Skeletal muscle cell (primary cell): ENCODE measurements at regions not wholly inside any gene's neighbourhood (a gene's known extent, or its start where the extent isn't known, plus 50 kb on each side); places are given as distances from the start of the nearest gene placed in this dataset.
"Not testable (repeated sequence)": the region's sequence is repeated elsewhere in the genome, so short reads cannot be mapped to it uniquely, and the experiment has no call there.

Source experiments
- DNase-seq: peaks from one replicate; pipeline ENCODE4 v3.0.0-alpha.2; 2010; ENCODE audit warnings: low read depth
- H3K4me3 ChIP-seq: 2 replicates; pipeline ENCODE4 v1.5.1; 2011; ENCODE audit warnings: low read depth, mild to moderate bottlenecking, control low read depth, low read length, moderate library complexity

DNA sequence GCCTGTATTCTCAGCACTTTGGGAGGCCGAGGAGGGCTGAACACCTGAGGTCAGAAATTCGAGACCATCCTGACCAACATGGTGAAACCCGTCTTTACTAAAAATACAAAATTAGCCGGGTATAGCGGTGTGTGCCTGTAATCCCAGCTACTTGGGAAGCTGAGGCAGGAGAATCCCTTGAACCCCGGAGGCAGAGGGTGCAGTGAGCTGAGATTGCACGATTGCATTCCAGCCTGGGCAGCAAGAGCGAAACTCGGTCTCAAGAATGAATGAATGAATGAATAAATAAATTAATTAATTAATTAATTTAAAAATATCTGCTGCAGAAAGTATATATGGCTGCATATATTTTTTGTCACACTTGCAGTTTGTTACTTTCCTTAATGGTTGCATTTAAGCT is 781.8 kb downstream of the DNAJB9 start:
- DNase-seq, result no peak
- no peak overlapping the region for H3K4me3 ChIP-seq

DNA sequence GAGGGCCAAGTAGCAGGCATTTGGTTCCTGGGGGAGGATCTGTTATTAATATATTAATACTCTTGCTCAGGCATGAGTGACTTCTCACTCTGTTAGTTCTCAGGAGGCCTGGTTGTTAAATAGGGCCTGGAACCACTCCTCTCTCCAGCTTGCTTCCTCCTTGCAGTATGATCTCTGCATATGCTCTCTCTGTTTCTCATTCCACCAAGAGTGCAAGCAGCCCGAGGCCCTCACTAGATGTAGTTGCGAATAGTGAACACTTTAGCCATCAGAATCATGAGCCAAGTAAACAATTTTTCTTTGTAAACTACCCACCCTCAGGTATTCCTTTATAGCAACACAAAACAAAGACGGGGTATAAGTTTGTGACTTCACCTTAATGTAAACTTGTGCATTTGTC is 784.3 kb downstream of the DNAJB9 start:
- no peak overlapping the region for H3K4me3 ChIP-seq
- no peak for DNase-seq

GRCh38 chr7:109354552-109354951 is 784.9 kb downstream of the DNAJB9 start:
- DNase-seq, result no peak
- H3K4me3 ChIP-seq, result no peak overlapping the region

- no peak for DNase-seq
- no peak overlapping the region for H3K4me3 ChIP-seq
Measured at GRCh38 chr7:109375823-109376222, 806.1 kb downstream of the DNAJB9 start.

DNA sequence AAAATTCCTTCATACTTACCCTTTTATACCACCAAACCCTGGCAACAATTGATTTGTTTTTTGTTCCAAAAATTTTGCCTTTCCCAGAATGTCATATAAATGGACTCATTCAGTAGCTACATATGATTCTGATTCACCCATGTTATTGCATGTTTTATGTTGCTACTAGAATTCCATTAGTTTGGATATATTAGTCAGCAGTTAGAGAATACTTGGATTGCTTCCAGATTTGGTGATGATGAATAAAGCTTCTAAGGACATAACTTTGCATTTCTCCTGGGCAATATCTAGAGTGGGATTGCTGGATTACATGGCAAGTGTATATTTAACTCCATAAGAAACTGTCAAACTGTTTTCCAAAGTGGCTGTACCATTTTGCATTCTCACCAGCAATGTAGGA is 806.9 kb downstream of the DNAJB9 start:
- no peak overlapping the region for H3K4me3 ChIP-seq
- DNase-seq, result no peak

- no peak overlapping the region for H3K4me3 ChIP-seq
- DNase-seq, result no peak
Measured at GRCh38 chr7:109377076-109377884, 807.6 kb downstream of the DNAJB9 start.

DNA sequence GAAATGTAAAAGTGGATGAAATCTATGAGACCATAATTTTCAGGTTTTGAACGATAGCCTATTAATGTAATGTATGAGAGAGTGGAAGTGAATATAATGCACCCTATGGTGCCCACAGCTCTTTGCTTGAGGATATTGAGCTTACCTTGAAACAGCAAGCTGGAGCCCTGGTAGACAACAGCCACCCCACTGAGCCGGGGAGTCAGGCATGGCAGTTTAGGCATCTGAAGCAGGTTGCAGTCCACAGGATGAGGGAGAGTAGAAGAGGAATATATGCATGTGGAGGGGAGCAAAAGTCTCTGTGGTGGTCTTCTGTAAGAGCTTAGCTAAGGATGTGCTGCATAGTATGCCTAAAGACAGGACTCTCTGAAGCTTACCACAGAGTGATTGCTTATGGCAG is 817.3 kb downstream of the DNAJB9 start:
- no peak for DNase-seq
- no peak overlapping the region for H3K4me3 ChIP-seq

GRCh38 chr7:109387530-109387929 is 817.9 kb downstream of the DNAJB9 start:
- no peak overlapping the region for H3K4me3 ChIP-seq
- no peak for DNase-seq

DNA sequence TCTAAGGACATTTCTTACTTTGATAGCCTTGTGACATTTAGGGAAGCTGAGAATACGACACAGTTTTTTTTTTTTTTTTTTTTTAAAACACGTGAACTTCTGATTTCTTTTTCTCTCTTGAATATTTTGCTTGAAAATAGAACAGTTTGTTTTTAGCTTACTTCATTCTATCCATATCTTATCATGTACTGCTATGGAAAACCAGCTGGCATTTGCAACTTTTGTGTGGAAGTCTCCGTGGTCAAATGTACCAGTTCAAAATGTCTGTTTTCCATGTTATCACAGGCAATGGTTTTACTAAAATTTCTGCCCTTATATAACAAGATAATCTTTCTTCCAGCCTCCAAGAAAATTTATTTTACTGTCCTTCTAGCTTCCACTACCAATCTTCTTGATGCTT is 821.6 kb downstream of the DNAJB9 start:
- no peak for DNase-seq
- H3K4me3 ChIP-seq, result no peak overlapping the region

- no peak for DNase-seq
- H3K4me3 ChIP-seq, result no peak overlapping the region
Measured at GRCh38 chr7:109402107-109402506, 832.4 kb downstream of the DNAJB9 start.

DNA sequence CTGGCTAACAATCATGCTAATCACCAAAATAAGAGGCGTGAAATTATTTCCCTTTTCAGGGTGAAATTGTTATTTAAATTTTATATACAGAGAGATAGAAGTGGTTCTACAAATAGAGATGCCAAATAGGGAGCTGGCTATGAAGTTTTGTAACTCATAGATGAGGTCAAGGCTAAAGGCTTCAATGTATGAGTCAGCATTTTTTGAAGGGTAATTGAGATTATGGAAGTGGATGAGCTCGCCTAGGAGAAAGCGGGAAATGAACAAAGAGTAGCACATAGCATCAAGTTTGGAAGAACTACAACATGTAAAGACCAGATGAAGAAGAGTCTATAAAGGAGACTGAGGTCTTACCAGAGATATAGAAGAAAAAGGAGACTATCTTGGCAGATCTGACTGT is 838.1 kb downstream of the DNAJB9 start:
- no peak for DNase-seq
- H3K4me3 ChIP-seq, result no peak overlapping the region

GRCh38 chr7:109437957-109438356 is 868.3 kb downstream of the DNAJB9 start:
- DNase-seq, result no peak
- H3K4me3 ChIP-seq, result no peak overlapping the region

- H3K4me3 ChIP-seq, result no peak overlapping the region
- no peak for DNase-seq
Measured at GRCh38 chr7:109449760-109450159, 880.1 kb downstream of the DNAJB9 start.

GRCh38 chr7:109456116-109456515 is 886.4 kb downstream of the DNAJB9 start:
- DNase-seq, result no peak
- no peak overlapping the region for H3K4me3 ChIP-seq

DNA sequence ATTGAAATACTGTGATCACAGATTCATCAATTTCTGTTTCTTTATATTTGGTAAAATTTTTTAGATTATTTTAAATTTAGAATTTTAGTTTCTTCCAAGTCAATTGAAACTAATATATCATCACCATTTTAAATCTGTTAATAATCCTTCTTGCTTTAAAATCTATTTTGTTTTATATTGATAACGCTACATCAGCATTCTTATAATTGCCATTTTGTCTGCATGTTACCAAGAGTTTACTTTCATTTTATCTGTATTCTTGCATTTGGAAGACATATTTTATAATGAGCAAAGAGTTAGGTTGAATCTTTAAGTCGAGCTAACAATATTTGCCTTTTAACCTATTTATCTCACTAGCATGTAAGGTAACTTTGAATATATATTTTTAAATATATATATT is 890.6 kb downstream of the DNAJB9 start:
- H3K4me3 ChIP-seq, result no peak overlapping the region
- DNase-seq, result no peak

DNA sequence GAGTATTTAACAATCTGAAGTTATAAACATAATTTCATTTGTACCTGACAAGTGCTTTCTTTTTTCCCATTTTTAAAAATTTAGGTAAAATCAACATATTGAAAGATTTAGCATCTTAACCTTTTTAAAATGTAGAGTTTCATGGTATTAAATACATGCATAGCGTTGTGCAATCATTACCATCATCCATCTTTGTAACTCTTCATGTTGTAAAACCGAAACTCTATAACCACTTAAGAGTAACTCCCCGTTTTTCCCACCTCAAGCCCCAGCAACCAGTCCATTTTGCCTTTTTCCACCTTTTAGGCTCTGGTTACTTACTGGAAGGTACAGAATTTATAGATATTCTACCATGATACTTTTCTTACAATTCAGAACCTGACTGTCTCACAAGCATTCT is 892.5 kb downstream of the DNAJB9 start:
- no peak for DNase-seq
- no peak overlapping the region for H3K4me3 ChIP-seq

GRCh38 chr7:109467729-109468128 is 898.1 kb downstream of the DNAJB9 start:
- DNase-seq, H3K4me3 ChIP-seq: not testable (repeated sequence)

DNA sequence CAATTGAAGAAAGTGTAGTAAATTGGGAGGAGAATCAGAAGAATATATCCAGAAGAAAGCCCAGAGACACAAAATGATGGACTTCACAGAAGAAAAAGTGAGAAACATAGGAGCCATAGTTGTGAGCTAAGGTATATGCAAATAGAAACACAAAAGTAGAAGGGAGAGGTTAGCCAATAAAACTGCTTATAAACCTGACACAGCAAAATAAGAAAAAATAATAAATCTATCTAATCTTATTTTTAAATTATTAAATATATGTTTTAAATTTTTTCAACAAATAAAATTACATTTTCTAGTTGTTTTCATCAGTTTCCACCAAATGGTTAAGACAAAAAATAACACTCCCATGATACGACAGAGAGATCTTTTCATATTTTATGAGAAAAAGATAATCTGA is 903.5 kb downstream of the DNAJB9 start:
- DNase-seq, result no peak
- no peak overlapping the region for H3K4me3 ChIP-seq

GRCh38 chr7:109476409-109476808 is 906.7 kb downstream of the DNAJB9 start:
- no peak overlapping the region for H3K4me3 ChIP-seq
- DNase-seq, result no peak

DNA sequence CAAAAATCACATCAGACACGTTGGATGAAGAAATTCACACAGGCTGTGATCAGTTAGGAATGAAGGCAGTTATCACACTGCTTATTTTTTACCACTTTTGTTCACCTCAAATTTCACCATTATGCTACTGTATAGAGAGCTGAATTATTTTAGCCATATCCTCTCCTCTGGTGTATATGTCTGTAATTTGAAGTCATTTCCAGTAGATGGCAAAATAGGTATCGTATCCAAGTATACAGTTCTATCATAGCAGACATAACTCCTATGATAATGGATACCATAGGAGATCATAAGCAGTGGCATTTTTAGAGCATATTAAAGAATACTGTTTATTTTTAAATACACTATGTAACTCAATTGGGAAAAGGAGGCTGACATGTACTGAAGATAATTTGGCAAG is 909.7 kb downstream of the DNAJB9 start:
- no peak for DNase-seq
- H3K4me3 ChIP-seq, result no peak overlapping the region

- H3K4me3 ChIP-seq, DNase-seq: not testable (repeated sequence)
Measured at GRCh38 chr7:109490607-109491006, 920.9 kb downstream of the DNAJB9 start.

GRCh38 chr7:109497053-109497452 is 927.4 kb downstream of the DNAJB9 start:
- H3K4me3 ChIP-seq, result no peak overlapping the region
- DNase-seq, result no peak
